ENCODE measurements at regions not wholly inside any gene's neighbourhood (a gene's known extent, or its start where the extent isn't known, plus 50 kb on each side); places are given as distances from the start of the nearest gene placed in this dataset.

DNA sequence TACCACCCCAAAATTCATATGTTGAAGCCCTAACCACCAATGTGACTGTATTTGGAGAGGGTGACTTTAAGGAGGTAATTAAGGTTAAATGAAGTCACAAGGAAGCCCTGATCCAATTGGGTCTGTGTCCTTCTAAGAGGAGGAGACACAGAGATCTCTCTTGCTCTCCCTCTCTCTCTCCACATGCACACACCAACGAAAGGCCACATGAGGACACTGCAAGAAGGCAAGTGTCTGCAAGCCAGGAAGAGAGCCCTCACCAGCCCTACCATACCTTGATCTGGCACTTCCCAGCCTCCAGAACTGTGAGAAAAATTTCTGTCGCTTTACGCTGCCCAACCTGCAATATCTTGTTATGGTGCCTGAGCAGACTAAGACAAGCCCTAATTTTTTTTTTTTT, 56.0 kb upstream of the NEBL start:
- Histone ChIP-seq H3K4me1 (ENCODE audit: control insufficient read depth, insufficient read depth, low read length) (no peaks in the 10 kb centered on the region), H3K36me3 (ENCODE audit: control insufficient read depth, insufficient read depth, low read length) (no peaks in the 10 kb centered on the region; the same call in 1 of the 2 replicates), H3K4me3 (ENCODE audit: low read depth in 2 of 2, low read length in 2 of 2) (no peak overlapping the region), H3K9me3 (ENCODE audit: control insufficient read depth, insufficient read depth, low read depth, low read length) (no peaks in the 10 kb centered on the region), H3K27ac (ENCODE audit: low read length) (no peak overlapping the region), H3K27me3 (ENCODE audit: control insufficient read depth, insufficient read depth, low read length) (no peaks in the 10 kb centered on the region)
- TF ChIP-seq POLR2AphosphoS5 (IDR thresholded peaks at IDR 0.05; ENCODE audit: low read depth, low read length) (no peak), SIN3A (IDR thresholded peaks at IDR 0.05; ENCODE audit: borderline replicate concordance, insufficient read depth, low read depth, low read length) (no peak), TCF7L2 (IDR thresholded peaks at IDR 0.05; ENCODE audit: low read depth, low read length) (no peak)
- TF ChIP-seq, protein P1, sequence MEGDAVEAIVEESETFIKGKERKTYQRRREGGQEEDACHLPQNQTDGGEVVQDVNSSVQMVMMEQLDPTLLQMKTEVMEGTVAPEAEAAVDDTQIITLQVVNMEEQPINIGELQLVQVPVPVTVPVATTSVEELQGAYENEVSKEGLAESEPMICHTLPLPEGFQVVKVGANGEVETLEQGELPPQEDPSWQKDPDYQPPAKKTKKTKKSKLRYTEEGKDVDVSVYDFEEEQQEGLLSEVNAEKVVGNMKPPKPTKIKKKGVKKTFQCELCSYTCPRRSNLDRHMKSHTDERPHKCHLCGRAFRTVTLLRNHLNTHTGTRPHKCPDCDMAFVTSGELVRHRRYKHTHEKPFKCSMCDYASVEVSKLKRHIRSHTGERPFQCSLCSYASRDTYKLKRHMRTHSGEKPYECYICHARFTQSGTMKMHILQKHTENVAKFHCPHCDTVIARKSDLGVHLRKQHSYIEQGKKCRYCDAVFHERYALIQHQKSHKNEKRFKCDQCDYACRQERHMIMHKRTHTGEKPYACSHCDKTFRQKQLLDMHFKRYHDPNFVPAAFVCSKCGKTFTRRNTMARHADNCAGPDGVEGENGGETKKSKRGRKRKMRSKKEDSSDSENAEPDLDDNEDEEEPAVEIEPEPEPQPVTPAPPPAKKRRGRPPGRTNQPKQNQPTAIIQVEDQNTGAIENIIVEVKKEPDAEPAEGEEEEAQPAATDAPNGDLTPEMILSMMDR (IDR thresholded peaks at IDR 0.05) = no peak
- TF ChIP-seq, protein P2, sequence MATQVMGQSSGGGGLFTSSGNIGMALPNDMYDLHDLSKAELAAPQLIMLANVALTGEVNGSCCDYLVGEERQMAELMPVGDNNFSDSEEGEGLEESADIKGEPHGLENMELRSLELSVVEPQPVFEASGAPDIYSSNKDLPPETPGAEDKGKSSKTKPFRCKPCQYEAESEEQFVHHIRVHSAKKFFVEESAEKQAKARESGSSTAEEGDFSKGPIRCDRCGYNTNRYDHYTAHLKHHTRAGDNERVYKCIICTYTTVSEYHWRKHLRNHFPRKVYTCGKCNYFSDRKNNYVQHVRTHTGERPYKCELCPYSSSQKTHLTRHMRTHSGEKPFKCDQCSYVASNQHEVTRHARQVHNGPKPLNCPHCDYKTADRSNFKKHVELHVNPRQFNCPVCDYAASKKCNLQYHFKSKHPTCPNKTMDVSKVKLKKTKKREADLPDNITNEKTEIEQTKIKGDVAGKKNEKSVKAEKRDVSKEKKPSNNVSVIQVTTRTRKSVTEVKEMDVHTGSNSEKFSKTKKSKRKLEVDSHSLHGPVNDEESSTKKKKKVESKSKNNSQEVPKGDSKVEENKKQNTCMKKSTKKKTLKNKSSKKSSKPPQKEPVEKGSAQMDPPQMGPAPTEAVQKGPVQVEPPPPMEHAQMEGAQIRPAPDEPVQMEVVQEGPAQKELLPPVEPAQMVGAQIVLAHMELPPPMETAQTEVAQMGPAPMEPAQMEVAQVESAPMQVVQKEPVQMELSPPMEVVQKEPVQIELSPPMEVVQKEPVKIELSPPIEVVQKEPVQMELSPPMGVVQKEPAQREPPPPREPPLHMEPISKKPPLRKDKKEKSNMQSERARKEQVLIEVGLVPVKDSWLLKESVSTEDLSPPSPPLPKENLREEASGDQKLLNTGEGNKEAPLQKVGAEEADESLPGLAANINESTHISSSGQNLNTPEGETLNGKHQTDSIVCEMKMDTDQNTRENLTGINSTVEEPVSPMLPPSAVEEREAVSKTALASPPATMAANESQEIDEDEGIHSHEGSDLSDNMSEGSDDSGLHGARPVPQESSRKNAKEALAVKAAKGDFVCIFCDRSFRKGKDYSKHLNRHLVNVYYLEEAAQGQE (IDR thresholded peaks at IDR 0.05; ENCODE audit: insufficient read depth in 1 of 2, low read depth in 2 of 2, low read length in 1 of 2) = no peak
- ATAC-seq (no peak), DNase-seq (ENCODE audit: low read depth, low spot score) (no peak)
- intact Hi-C loops (cut with micrococcal nuclease; ENCODE audit: unreplicated experiment) (no loop called here), in situ Hi-C loops (cut with HindIII; ENCODE audit: low pct_unique_long_range_greater_than_20kb, low sequenced_read_pairs) (no loop called here)
- POLR2A ChIA-PET = no interaction called here
- no TSS peak for BruUV-seq (replicated peaks)
- CTCF ChIA-PET = no interaction called here

DNA sequence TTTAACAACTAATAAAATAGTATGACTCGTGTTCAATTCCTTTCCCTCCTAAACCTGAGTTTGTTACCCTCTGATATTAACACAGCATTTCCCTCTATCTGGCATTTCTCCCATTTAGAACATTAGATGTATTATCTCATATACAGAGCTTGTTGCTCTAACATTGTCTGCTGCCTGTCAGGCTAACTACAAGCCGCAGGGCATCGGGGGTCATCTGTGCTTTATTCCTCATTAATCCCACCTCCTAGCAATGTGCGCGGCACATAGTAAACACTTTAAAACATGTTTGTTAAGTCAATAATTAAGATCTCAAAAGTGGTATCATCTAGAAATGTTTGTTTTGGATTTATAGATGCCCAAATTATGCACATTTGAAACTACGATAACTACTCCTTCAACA, 52.9 kb upstream of the NEBL start:
- Histone ChIP-seq H3K36me3 (ENCODE audit: control insufficient read depth, insufficient read depth, low read length) (no peaks in the 10 kb centered on the region; the same call in 1 of the 2 replicates), H3K4me3 (ENCODE audit: low read depth in 2 of 2, low read length in 2 of 2) (no peak overlapping the region), H3K27me3 (ENCODE audit: control insufficient read depth, insufficient read depth, low read length) (no peaks in the 10 kb centered on the region), H3K27ac (ENCODE audit: low read length) (no peak overlapping the region), H3K4me1 (ENCODE audit: control insufficient read depth, insufficient read depth, low read length) (no peaks in the 10 kb centered on the region), H3K9me3 (ENCODE audit: control insufficient read depth, insufficient read depth, low read depth, low read length) (no peaks in the 10 kb centered on the region)
- in situ Hi-C loops (cut with HindIII; ENCODE audit: low pct_unique_long_range_greater_than_20kb, low sequenced_read_pairs) (no loop called here), intact Hi-C loops (cut with micrococcal nuclease; ENCODE audit: unreplicated experiment) (no loop called here)
- no peak for DNase-seq (ENCODE audit: low read depth, low spot score)
- ChIA-PET POLR2A (no interaction called here), CTCF (no interaction called here)
- BruUV-seq (replicated peaks) = no TSS peak
- no peak for ATAC-seq
- TF ChIP-seq, protein P2 (IDR thresholded peaks at IDR 0.05; ENCODE audit: insufficient read depth in 1 of 2, low read depth in 2 of 2, low read length in 1 of 2) = no peak
- TF ChIP-seq TCF7L2 (IDR thresholded peaks at IDR 0.05; ENCODE audit: low read depth, low read length) (no peak), POLR2AphosphoS5 (IDR thresholded peaks at IDR 0.05; ENCODE audit: low read depth, low read length) (no peak), SIN3A (IDR thresholded peaks at IDR 0.05; ENCODE audit: borderline replicate concordance, insufficient read depth, low read depth, low read length) (no peak)
- TF ChIP-seq, protein P1 (IDR thresholded peaks at IDR 0.05) = no peak
